Naive thymus-derived CD4-positive, alpha-beta T cell (primary cell): ENCODE measurements at regions not wholly inside any gene's neighbourhood (a gene's known extent, or its start where the extent isn't known, plus 50 kb on each side); places are given as distances from the start of the nearest gene placed in this dataset.

Source experiments
- ATAC-seq: fragments of 150-1000 bp; cut with Tn5 transposase; 2 replicates; pipeline ENCODE4 v1.10.0; 2021; ENCODE audit warnings: mild to moderate bottlenecking, moderate library complexity
- CTCF ChIA-PET: fragments of 350-600 bp; sonication (Branson Sonifier 250); formaldehyde crosslinking; loops from one replicate; lab custom pipeline; 2021; ENCODE audit warnings: antibody characterized with exemption; lab: Charles Lee
- POLR2A ChIA-PET: fragments of 350-600 bp; sonication (Branson Sonifier 250); formaldehyde crosslinking; loops from one replicate; lab custom pipeline; 2021; ENCODE audit warnings: antibody characterized with exemption, inconsistent platforms; lab: Charles Lee
- DNase-seq, 9 donors: peaks; one replicate each; pipeline versions ENCODE4 v3.0.0 to v3.0.0-alpha.2; 2020 to 2022; ENCODE audit warnings: mixed read lengths in 1 of 9
- H3K27ac ChIP-seq: one replicate; pipeline ENCODE4 v1.7.0; 2013; ENCODE audit warnings: mild to moderate bottlenecking, low read depth, low read length, moderate library complexity
- H3K27me3 ChIP-seq, 2 donors: one replicate each; pipeline ENCODE4 v1.7.0; 2013; ENCODE audit warnings: low read length in 2 of 2, mild to moderate bottlenecking in 2 of 2, moderate library complexity in 2 of 2; ENCODE audit not compliant: control insufficient read depth in 2 of 2, insufficient read depth in 2 of 2
- H3K36me3 ChIP-seq, 3 experiments: 1 replicate in 2 of 3; 2 replicates in 1 of 3; pipeline ENCODE4 v1.7.0; 2013; ENCODE audit warnings: low read length in 3 of 3, mild to moderate bottlenecking in 3 of 3, moderate library complexity in 1 of 3; ENCODE audit not compliant: insufficient read depth in 3 of 3, control insufficient read depth in 2 of 3
- H3K4me1 ChIP-seq, 2 donors: one replicate each; pipeline ENCODE4 v1.7.0; 2013; ENCODE audit warnings: low read length in 2 of 2, mild to moderate bottlenecking in 2 of 2, moderate library complexity in 1 of 2; ENCODE audit not compliant: control insufficient read depth in 2 of 2, insufficient read depth in 2 of 2
- H3K4me3 ChIP-seq: 2 replicates; pipeline ENCODE4 v1.7.0; 2013; ENCODE audit warnings: mild to moderate bottlenecking, low read length
- H3K9me3 ChIP-seq, 3 experiments: 1 replicate in 2 of 3; 2 replicates in 1 of 3; pipeline ENCODE4 v1.7.0; 2013; ENCODE audit warnings: low read length in 3 of 3; ENCODE audit not compliant: control insufficient read depth in 2 of 3
- H3K27ac Mint-ChIP-seq, 9 donors: one replicate each; pipeline ENCODE4 v1.8.0; 2020 to 2022; ENCODE audit warnings: mixed read lengths in 9 of 9, mild to moderate bottlenecking in 8 of 9, moderate library complexity in 5 of 9, inconsistent platforms in 2 of 9
- H3K27me3 Mint-ChIP-seq, 5 donors: one replicate each; pipeline ENCODE4 v1.8.0; 2021 to 2022; ENCODE audit warnings: mixed read lengths in 5 of 5, mild to moderate bottlenecking in 1 of 5
- H3K36me3 Mint-ChIP-seq, 5 donors: one replicate each; pipeline ENCODE4 v1.8.0; 2020 to 2022; ENCODE audit warnings: mixed read lengths in 5 of 5, mild to moderate bottlenecking in 3 of 5, inconsistent platforms in 1 of 5
- H3K4me1 Mint-ChIP-seq, 7 donors: one replicate each; pipeline ENCODE4 v1.8.0; 2020 to 2022; ENCODE audit warnings: mixed read lengths in 7 of 7, mild to moderate bottlenecking in 3 of 7, inconsistent platforms in 1 of 7
- H3K4me3 Mint-ChIP-seq, 10 donors: one replicate each; pipeline ENCODE4 v1.8.0; 2020 to 2022; ENCODE audit warnings: mild to moderate bottlenecking in 10 of 10, mixed read lengths in 10 of 10, moderate library complexity in 6 of 10, inconsistent platforms in 2 of 10
- H3K9me3 Mint-ChIP-seq, 11 donors: one replicate each; pipeline ENCODE4 v1.8.0; 2020 to 2022; ENCODE audit warnings: mixed read lengths in 11 of 11, mild to moderate bottlenecking in 4 of 11, inconsistent platforms in 1 of 11, moderate library complexity in 1 of 11
- intact Hi-C, 2 donors: fragments of 100-400 bp; cut with micrococcal nuclease; formaldehyde crosslinking; loops; one replicate each; pipeline ENCODE4 v1.15.1; 2023

GRCh38 chr12:18967814-18968213, 161.7 kb upstream of the PLEKHA5 start:
- H3K4me1 ChIP-seq: no peaks in the 10 kb centered on the region
- intact Hi-C loops: no loop called here
- H3K9me3 Mint-ChIP-seq: peaks cover 0 to 5% (median 0%) of the 10 kb centered on the region in 11 donors
- no peak for ATAC-seq
- peaks cover 0 to 21% (median 4%) of the 10 kb centered on the region in 5 donors for H3K27me3 Mint-ChIP-seq
- no peak for DNase-seq
- H3K36me3 Mint-ChIP-seq: no peaks in the 10 kb centered on the region
- no peak overlapping the region for H3K27ac Mint-ChIP-seq
- H3K27ac ChIP-seq: no peak overlapping the region
- no peaks in the 10 kb centered on the region for H3K9me3 ChIP-seq
- H3K27me3 ChIP-seq: no peaks in the 10 kb centered on the region
- ChIA-PET POLR2A (no interaction called here), CTCF (no interaction called here)
- no peaks in the 10 kb centered on the region for H3K36me3 ChIP-seq
- no peak overlapping the region for H3K4me3 Mint-ChIP-seq
- no peak overlapping the region for H3K4me3 ChIP-seq
- H3K4me1 Mint-ChIP-seq: no peaks in the 10 kb centered on the region

DNA sequence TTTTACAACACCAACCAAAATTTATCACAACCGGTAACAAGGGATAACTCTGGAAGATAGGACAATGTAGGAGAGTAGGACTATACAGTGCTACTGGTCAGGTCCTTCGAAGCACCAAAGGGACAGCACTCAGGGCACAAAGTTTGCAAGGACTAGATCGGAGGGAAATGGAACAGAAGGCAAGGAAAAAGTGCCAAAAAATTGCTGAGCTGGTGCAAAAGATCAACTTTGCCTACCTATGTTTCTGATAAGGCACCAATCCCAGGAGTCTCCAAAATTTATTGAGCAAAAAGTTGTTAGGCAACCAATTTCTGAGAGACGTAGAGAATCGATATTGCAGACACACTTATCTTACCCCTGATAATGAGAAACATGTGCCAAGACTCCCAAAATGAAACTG, 160.0 kb upstream of the PLEKHA5 start:
- Mint-ChIP-seq H3K27ac (no peak overlapping the region), H3K4me3 (no peak overlapping the region), H3K4me1 (no peaks in the 10 kb centered on the region), H3K27me3 (peaks cover 0 to 16% (median 3%) of the 10 kb centered on the region in 5 donors), H3K9me3 (peaks cover 0 to 5% (median 0%) of the 10 kb centered on the region in 11 donors), H3K36me3 (no peaks in the 10 kb centered on the region)
- no peaks in the 10 kb centered on the region for H3K4me1 ChIP-seq
- no peak overlapping the region for H3K4me3 ChIP-seq
- no peak for ATAC-seq
- intact Hi-C loops: no loop called here
- no peak overlapping the region for H3K27ac ChIP-seq
- DNase-seq: no peak
- ChIA-PET CTCF (no interaction called here), POLR2A (no interaction called here)
- H3K9me3 ChIP-seq: no peaks in the 10 kb centered on the region
- no peaks in the 10 kb centered on the region for H3K27me3 ChIP-seq
- no peaks in the 10 kb centered on the region for H3K36me3 ChIP-seq

DNA sequence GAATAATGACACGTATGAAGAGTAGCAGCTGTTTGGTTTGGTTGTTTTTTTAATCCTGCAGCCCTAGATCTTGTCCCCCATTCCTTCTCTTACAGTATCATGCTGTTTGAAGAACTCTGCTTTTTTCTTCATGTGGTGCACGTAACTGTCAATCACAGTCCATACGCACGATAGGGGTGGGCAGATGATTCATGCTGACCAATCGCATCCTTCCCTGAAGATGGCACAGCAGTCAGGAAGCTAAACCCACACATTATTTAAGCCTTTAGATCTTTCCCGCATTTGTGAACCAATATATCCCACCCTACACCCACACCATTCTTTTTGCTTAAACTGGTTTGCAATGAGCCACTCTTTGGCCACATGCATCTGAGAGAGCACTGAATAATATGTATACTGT, 158.9 kb upstream of the PLEKHA5 start:
- Histone ChIP-seq H3K4me1 (no peaks in the 10 kb centered on the region), H3K27me3 (no peaks in the 10 kb centered on the region), H3K4me3 (no peak overlapping the region), H3K27ac (no peak overlapping the region), H3K9me3 (no peaks in the 10 kb centered on the region), H3K36me3 (no peaks in the 10 kb centered on the region)
- DNase-seq (no peak), ATAC-seq (no peak)
- ChIA-PET CTCF (no interaction called here), POLR2A (no interaction called here)
- peaks cover 0 to 5% (median 0%) of the 10 kb centered on the region in 11 donors for H3K9me3 Mint-ChIP-seq
- H3K4me3 Mint-ChIP-seq: no peak overlapping the region
- peaks cover 0 to 6% (median 0%) of the 10 kb centered on the region in 5 donors for H3K27me3 Mint-ChIP-seq
- H3K36me3 Mint-ChIP-seq: no peaks in the 10 kb centered on the region
- no peak overlapping the region for H3K27ac Mint-ChIP-seq
- H3K4me1 Mint-ChIP-seq: no peaks in the 10 kb centered on the region
- intact Hi-C loops: no loop called here

DNA sequence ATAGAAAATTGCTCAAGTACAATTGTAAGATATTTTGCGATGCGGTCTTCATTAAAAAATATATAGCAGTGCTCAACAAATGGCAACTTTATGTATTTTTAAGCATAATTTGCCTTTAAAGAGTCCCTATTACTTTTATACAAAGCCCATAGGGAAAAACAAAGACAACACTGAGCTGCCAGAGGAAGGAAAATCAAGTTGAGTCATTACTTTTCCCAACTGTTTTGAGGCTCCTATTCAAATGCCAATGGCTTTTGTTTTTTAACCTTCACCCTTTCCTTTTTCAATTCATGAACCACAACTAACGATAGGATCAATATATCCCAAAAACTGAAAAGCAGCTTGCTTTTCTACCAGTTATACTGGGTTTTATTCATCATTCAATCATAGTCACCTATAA, 157.6 kb upstream of the PLEKHA5 start:
- no peak overlapping the region for H3K27ac Mint-ChIP-seq
- intact Hi-C loops: no loop called here
- peaks cover 0 to 1% (median 0%) of the 10 kb centered on the region in 7 donors for H3K4me1 Mint-ChIP-seq
- H3K4me3 Mint-ChIP-seq: no peak overlapping the region
- Histone ChIP-seq H3K27me3 (no peaks in the 10 kb centered on the region), H3K4me1 (no peaks in the 10 kb centered on the region), H3K27ac (no peak overlapping the region), H3K4me3 (no peak overlapping the region), H3K36me3 (no peaks in the 10 kb centered on the region), H3K9me3 (no peaks in the 10 kb centered on the region)
- DNase-seq (no peak), ATAC-seq (no peak)
- peaks cover 0 to 9% (median 3%) of the 10 kb centered on the region in 11 donors for H3K9me3 Mint-ChIP-seq
- no peaks in the 10 kb centered on the region for H3K27me3 Mint-ChIP-seq
- POLR2A ChIA-PET: no interaction called here
- H3K36me3 Mint-ChIP-seq: no peaks in the 10 kb centered on the region
- CTCF ChIA-PET: no interaction called here

GRCh38 chr12:18975933-18976332, 153.6 kb upstream of the PLEKHA5 start:
- no peak overlapping the region for H3K27ac Mint-ChIP-seq
- H3K36me3 Mint-ChIP-seq: no peaks in the 10 kb centered on the region
- ATAC-seq (no peak), DNase-seq (no peak)
- intact Hi-C loops: no loop called here
- ChIA-PET POLR2A (no interaction called here), CTCF (no interaction called here)
- H3K4me1 ChIP-seq: no peaks in the 10 kb centered on the region
- H3K36me3 ChIP-seq: no peaks in the 10 kb centered on the region
- peaks cover 0 to 1% (median 0%) of the 10 kb centered on the region in 7 donors for H3K4me1 Mint-ChIP-seq
- no peak overlapping the region for H3K4me3 Mint-ChIP-seq
- no peak overlapping the region for H3K4me3 ChIP-seq
- no peaks in the 10 kb centered on the region for H3K27me3 Mint-ChIP-seq
- H3K9me3 Mint-ChIP-seq: peaks cover 1 to 22% (median 12%) of the 10 kb centered on the region in 11 donors
- no peaks in the 10 kb centered on the region for H3K9me3 ChIP-seq
- H3K27me3 ChIP-seq: no peaks in the 10 kb centered on the region
- H3K27ac ChIP-seq: no peak overlapping the region

- H3K4me3 ChIP-seq: no peak overlapping the region
- ChIA-PET POLR2A (no interaction called here), CTCF (no interaction called here)
- no peak overlapping the region for H3K4me3 Mint-ChIP-seq
- no peak overlapping the region for H3K27ac Mint-ChIP-seq
- no peaks in the 10 kb centered on the region for H3K9me3 ChIP-seq
- H3K9me3 Mint-ChIP-seq: peaks cover 4 to 22% (median 13%) of the 10 kb centered on the region in 11 donors
- ATAC-seq (no peak), DNase-seq (no peak)
- H3K27me3 ChIP-seq: no peaks in the 10 kb centered on the region
- intact Hi-C loops: no loop called here
- no peak overlapping the region for H3K27ac ChIP-seq
- H3K36me3 ChIP-seq: no peaks in the 10 kb centered on the region
- H3K4me1 Mint-ChIP-seq: peaks cover 0 to 1% (median 0%) of the 10 kb centered on the region in 7 donors
- H3K36me3 Mint-ChIP-seq: no peaks in the 10 kb centered on the region
- no peaks in the 10 kb centered on the region for H3K4me1 ChIP-seq
- no peaks in the 10 kb centered on the region for H3K27me3 Mint-ChIP-seq
Measured at GRCh38 chr12:18979401-18980126, 150.0 kb upstream of the PLEKHA5 start.

- ChIA-PET POLR2A (no interaction called here), CTCF (no interaction called here)
- no peaks in the 10 kb centered on the region for H3K4me1 ChIP-seq
- ATAC-seq (no peak), DNase-seq (no peak)
- no peaks in the 10 kb centered on the region for H3K27me3 ChIP-seq
- no peaks in the 10 kb centered on the region for H3K36me3 ChIP-seq
- Mint-ChIP-seq H3K9me3 (peaks cover 3 to 16% (median 9%) of the 10 kb centered on the region in 11 donors), H3K27me3 (no peaks in the 10 kb centered on the region), H3K36me3 (no peaks in the 10 kb centered on the region), H3K4me1 (no peaks in the 10 kb centered on the region), H3K4me3 (no peak overlapping the region), H3K27ac (no peak overlapping the region)
- intact Hi-C loops: no loop called here
- H3K4me3 ChIP-seq: no peak overlapping the region
- no peak overlapping the region for H3K27ac ChIP-seq
- H3K9me3 ChIP-seq: no peaks in the 10 kb centered on the region
Measured at GRCh38 chr12:18981732-18982131, 147.8 kb upstream of the PLEKHA5 start.
